HG02759 (cell line): ENCODE measurements at regions not wholly inside any gene's neighbourhood (a gene's known extent, or its start where the extent isn't known, plus 50 kb on each side); places are given as distances from the start of the nearest gene placed in this dataset.
"Not testable (repeated sequence)": the region's sequence is repeated elsewhere in the genome, so short reads cannot be mapped to it uniquely, and the experiment has no call there.

Experiments used
- ATAC-seq: cut with Tn5 transposase; IDR thresholded peaks from one replicate; pipeline ENCODE4 v1.9.1; 2021; ENCODE audit warnings: mild to moderate bottlenecking, moderate library complexity; ENCODE audit not compliant: unreplicated experiment

GRCh38 chr18:38771620-38772019 lies 1206.0 kb upstream of the CELF4 start:
- ATAC-seq, result not testable (repeated sequence)

- no peak for ATAC-seq
Observed at GRCh38 chr18:38768504-38768903, 1202.9 kb upstream of the CELF4 start.

GRCh38 chr18:38759457-38759856 lies 1193.9 kb upstream of the CELF4 start:
- ATAC-seq, result no peak

- no peak for ATAC-seq
Observed at GRCh38 chr18:38756436-38756835, 1190.8 kb upstream of the CELF4 start.

- ATAC-seq, result peak; percentile 80
Observed at GRCh38 chr18:38752430-38752829, 1186.8 kb upstream of the CELF4 start.

DNA sequence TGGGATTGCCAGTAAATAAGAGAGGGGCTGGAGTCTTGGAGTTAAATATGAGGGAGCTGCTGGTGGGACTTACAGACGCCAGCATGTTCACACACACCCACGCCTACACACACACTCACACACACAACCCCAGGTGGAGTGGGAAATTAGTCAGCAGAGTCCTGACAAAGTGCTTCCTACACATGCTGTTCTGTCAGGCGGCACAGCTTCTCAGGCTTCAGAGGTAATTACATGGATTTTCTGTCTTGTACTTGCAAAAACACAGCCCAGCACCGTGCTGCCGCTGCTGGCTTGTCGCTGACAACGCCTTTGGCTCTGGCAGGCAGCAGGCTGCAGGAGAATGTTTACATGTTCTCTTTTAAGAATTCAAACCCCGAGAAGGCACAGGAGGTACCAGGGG lies 1186.3 kb upstream of the CELF4 start:
- ATAC-seq, result no peak

GRCh38 chr18:38751211-38751610 lies 1185.6 kb upstream of the CELF4 start:
- ATAC-seq, result no peak

DNA sequence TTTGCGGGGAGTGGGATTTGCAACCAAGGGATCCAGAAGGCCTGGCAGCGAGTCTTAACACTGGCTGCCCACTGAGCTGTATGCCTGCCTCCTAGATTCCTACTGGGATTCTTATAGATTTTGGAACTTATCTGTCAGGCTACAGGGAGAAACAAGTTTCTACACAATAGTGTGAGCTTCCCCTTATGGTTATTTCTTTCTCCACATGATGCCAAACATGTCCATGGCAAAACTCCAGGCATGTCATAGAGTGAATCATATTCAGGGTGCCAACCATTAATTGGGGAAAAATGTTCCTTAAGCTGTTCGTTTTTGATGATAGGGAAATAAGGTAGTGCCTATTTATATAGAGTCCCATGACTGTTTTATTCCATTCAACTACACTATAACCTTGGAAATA lies 1185.2 kb upstream of the CELF4 start:
- ATAC-seq, result no peak

DNA sequence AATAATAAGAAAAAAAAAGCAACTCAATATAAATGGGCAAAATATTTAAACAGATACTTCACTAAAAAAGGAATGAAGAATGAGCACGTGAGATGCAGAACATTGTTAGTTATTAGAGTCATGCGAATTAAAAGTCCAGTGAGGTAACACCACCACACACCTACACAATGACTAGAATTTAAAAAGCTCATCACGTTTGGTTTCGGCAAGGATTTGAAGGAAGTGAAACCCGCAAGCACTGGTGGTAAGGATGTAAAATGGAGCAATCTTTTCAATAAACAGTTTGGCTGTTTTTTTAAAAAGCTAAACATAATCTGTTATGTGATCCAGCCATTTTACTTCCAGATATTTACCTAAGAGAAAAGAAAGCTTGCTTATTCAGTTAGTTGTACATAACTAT lies 1181.6 kb upstream of the CELF4 start:
- ATAC-seq, result no peak

DNA sequence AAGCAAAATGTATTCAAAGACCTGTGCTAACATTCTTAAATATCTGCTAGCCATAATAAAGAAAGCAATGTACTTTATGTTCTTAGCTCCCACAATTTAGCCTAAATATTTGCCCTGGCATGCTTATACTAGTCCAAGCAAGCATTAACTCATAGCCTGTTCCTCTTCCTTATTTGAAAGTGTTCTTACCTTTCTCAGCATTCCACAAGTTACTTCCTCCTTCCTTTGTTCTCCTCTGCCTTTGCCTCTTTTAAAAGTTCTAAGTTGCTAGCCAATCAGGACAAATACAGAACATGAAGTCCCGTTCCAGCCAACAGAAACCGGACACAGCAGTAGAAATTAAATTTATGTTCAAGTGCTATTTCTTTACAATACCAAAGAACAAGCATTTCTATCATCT lies 1154.6 kb upstream of the CELF4 start:
- ATAC-seq, result not testable (repeated sequence)

DNA sequence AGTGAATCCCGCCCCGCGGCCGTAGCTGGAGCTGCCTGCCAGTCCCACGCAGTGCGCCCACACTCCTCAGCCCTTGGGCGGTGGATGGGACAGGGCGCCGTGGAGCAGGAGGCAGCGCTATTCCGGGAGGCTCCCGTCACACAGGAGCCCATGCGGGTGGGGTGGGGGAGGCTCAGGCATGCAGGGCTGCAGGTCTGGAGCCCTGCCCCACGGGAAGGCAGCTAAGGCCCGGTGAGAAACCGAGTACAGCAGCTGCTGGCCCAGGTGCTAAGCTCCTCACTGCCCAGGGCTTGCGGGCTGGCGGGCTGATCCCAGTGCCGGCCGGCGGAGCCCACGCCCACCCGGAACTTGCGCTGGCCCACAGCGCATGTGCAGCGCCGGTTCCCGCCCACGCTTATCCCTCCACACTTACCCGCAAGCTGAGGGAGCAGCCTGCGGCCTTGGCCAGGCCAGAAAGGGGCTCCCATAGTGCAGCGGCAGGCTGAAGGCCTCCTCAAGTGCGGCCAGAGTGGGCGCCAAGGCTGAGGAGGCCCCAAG lies 1152.8 kb upstream of the CELF4 start:
- ATAC-seq, result no peak

- ATAC-seq, result no peak
Observed at GRCh38 chr18:38709122-38709521, 1143.5 kb upstream of the CELF4 start.

DNA sequence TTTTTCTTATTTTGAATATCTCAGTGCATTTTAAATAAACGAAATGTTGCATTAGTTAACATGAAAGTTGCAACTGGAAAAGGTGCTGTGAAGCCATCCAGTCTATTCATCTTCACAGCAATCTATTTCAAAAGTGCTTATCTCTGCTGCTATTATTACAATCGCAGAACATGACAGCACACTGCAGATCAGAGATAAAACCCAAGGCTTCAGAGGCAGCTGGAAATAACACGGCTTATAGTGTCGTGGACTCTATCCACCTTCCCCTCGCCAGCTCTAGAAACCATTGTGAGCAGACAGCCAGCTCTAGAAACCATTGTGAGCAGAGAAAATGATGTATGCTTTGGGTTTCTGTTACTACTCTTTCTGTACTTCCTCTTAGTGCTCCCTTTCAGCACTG lies 1140.8 kb upstream of the CELF4 start:
- no peak for ATAC-seq

DNA sequence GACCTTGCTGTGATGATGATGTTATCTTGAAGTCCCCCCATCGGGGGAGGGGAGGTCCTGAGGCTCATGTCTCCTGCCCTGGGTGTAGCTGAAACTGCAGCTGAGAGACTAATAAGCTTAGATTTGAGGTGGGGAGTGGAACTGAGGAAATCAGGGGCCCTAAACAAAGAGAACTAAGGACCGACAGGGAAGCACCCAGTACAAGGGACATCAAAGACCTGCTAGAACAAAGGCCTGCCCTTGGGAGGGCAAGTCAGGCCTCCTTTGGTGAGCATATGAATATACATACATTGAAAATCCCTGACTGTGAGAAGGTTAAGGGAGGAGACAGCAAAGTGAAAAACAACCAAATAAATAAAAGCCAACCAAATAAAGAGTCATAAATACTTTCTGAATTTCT lies 1132.5 kb upstream of the CELF4 start:
- ATAC-seq, result no peak

DNA sequence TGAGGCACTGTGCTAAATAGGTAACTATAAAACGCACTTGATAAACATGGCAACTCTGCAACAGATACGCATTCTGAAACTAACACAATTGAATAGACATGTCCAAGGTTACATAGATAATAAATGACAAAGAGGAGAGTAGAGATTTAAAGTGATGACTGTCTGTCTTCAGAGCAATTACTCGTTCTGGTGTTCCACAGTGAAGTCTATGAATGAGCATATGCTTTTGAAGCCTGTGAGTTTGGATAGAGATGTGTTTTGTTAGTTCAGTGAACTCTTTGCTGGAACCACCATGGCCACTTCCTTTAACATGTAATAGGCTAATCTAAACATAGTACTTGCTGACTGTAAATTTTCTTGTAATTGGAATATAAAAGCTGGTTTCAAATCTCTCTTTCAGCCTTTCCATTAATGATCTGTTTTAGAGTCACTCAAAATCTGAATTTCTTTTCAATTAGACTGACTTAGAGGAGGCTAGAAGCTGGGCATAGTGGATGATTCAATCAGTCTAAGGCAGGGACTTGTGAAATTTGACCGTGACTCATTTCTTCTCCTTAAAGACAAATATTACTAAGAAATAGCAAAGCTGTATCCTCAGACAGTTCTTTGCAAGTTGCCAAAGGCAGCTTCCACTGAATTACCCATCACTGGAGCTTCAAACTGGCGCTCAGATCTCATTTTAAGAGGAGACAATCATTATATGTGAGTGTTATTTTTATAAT lies 1130.1 kb upstream of the CELF4 start:
- ATAC-seq, result no peak

DNA sequence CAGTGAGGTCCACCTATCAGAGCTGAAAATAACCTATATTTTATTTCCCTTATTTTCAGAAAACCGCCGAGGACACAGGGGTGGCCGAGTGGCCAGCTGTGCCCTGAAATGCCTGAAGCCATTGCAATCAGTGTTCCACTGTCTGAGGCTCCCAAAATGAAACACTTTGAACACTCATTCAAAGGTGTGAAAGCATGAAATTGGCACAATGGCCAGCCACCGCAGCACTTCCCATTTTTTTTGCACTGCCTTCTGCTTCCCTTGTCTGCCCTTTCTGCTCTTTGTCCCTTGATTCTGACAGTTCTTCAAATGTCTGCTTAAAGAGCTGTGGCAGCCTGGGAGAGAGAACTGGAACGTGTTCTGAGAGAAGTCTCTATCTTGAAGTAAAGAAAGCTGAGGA lies 1127.5 kb upstream of the CELF4 start:
- ATAC-seq, result no peak

DNA sequence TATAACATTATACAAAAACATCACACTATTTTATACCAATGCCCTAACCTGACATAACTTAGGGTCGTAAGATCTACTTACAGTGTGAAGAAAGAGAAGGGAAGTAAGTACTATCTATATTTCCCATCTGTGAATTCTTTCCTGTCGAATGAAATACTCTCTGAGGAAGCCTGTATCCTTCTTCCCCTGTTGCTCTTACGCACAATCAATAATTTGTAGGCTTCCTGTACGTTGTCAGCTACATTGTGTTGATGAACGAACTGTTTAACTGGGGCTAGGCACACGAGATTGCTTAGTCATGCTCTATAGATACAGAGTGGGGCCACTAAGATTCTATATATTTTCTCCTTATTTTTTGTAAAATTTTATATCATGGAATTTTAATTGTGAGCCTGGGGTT lies 1125.0 kb upstream of the CELF4 start:
- no peak for ATAC-seq

- ATAC-seq, result no peak
Observed at GRCh38 chr18:38688416-38688815, 1122.8 kb upstream of the CELF4 start.

DNA sequence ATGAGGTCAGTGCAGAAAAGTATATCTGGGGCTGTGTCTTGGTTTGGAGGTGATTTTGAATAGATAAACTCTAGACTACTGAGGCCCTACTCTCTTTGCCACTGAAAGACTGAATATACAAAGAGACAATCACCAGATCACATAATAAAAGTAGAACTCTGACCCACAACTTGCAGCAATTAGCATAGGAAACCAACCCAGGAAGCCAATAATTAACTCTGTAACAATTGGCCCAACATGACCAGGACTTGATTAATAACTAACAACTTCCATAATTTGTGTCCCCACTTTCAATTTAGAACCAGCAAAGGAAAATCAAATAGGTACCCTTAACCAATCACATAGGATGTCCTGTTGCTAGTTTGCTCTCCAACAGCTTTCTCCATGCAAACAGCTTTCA lies 1104.9 kb upstream of the CELF4 start:
- no peak for ATAC-seq

DNA sequence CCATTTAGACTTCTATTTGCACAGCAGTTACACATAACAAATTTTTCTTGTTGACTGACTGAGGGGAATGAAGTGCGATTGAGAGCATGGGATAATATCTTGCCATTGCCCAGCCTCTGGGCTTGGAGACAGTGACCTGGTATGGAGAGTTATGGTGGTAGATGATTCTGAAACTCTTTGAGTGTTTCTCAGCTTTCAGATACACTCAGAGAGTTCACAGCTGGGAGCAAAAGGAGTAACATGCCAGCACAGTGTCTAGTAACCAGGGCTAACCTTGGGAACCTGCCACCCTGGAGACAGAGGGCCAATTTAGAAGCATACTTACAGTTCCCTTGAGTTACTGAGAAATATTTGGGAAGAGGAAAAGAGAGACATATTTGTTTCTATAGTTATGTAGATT lies 1099.3 kb upstream of the CELF4 start:
- ATAC-seq, result no peak

DNA sequence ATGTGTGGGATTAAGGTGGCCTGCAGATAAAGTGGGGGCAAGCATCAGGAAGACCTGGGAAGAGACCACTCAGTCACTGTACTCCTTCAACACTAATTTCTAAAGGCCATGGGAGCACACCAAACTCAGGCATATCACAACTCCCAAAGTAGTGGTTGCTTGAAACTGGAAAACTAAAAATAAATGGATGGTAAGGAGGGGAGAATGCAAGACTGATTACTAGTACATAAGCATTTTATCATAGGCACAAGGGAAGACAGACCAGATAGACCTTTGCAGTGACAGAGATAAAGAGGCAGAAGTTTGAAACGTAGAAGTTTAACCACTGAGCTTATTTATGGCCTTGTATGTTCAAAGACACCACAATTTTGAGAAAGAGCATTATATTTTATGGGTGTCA lies 1098.1 kb upstream of the CELF4 start:
- ATAC-seq, result no peak

GRCh38 chr18:38663270-38663669 lies 1097.7 kb upstream of the CELF4 start:
- ATAC-seq, result no peak

- no peak for ATAC-seq
Observed at GRCh38 chr18:38654946-38655345, 1089.3 kb upstream of the CELF4 start.
